Panc1 (cell line): ENCODE measurements at regions not wholly inside any gene's neighbourhood (a gene's known extent, or its start where the extent isn't known, plus 50 kb on each side); places are given as distances from the start of the nearest gene placed in this dataset.

ENCODE experiments used
- POLR2AphosphoS5 ChIP-seq: IDR thresholded peaks from 2 replicates; pipeline ENCODE4 v1.6.1; 2012; ENCODE audit warnings: mild to moderate bottlenecking, low read depth, low read length, moderate library complexity
- SIN3A ChIP-seq: IDR thresholded peaks from 2 replicates; pipeline ENCODE4 v1.6.1; 2012; ENCODE audit warnings: low read depth, mild to moderate bottlenecking, low read length, moderate library complexity, borderline replicate concordance; ENCODE audit not compliant: insufficient read depth
- TCF7L2 ChIP-seq: IDR thresholded peaks from 2 replicates; pipeline ENCODE4 v1.6.1; 2011; ENCODE audit warnings: mild to moderate bottlenecking, low read depth, low read length, inconsistent platforms
- TF ChIP-seq, protein P1 (sequence below): fragments of 450-650 bp; IDR thresholded peaks from 2 replicates; pipeline ENCODE4 v1.5.1; 2017; ENCODE audit warnings: mild to moderate bottlenecking
- TF ChIP-seq, protein P2 (sequence below), 2 experiments: IDR thresholded peaks; 2 replicates each; pipeline ENCODE4 v1.6.1; 2011 to 2012; ENCODE audit warnings: low read depth in 2 of 2, control low read depth in 1 of 2, low read length in 1 of 2, mild to moderate bottlenecking in 1 of 2, moderate library complexity in 1 of 2; ENCODE audit not compliant: insufficient read depth in 1 of 2

DNA sequence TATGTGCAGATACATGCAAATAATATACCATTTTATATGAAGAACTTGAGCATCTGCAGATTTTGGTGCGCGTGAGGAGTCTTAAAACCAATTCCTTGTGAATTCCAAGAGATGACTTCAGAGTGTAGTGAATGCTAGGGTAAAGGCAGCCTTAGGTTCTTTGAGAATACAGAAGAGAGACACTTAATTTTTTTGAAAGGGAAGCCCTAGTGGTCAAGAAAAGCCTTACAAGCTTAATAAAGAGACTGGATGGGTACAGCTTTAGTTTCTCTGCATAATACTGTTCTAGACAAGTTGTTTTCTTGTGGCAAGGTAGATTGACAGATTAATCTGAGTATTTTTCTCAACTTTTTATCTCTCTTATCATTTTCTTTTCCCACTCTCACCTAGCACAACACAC lies 636.5 kb downstream of the DNAJB9 start:
- TF ChIP-seq, protein P1, sequence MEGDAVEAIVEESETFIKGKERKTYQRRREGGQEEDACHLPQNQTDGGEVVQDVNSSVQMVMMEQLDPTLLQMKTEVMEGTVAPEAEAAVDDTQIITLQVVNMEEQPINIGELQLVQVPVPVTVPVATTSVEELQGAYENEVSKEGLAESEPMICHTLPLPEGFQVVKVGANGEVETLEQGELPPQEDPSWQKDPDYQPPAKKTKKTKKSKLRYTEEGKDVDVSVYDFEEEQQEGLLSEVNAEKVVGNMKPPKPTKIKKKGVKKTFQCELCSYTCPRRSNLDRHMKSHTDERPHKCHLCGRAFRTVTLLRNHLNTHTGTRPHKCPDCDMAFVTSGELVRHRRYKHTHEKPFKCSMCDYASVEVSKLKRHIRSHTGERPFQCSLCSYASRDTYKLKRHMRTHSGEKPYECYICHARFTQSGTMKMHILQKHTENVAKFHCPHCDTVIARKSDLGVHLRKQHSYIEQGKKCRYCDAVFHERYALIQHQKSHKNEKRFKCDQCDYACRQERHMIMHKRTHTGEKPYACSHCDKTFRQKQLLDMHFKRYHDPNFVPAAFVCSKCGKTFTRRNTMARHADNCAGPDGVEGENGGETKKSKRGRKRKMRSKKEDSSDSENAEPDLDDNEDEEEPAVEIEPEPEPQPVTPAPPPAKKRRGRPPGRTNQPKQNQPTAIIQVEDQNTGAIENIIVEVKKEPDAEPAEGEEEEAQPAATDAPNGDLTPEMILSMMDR: no peak
- TF ChIP-seq, protein P2, sequence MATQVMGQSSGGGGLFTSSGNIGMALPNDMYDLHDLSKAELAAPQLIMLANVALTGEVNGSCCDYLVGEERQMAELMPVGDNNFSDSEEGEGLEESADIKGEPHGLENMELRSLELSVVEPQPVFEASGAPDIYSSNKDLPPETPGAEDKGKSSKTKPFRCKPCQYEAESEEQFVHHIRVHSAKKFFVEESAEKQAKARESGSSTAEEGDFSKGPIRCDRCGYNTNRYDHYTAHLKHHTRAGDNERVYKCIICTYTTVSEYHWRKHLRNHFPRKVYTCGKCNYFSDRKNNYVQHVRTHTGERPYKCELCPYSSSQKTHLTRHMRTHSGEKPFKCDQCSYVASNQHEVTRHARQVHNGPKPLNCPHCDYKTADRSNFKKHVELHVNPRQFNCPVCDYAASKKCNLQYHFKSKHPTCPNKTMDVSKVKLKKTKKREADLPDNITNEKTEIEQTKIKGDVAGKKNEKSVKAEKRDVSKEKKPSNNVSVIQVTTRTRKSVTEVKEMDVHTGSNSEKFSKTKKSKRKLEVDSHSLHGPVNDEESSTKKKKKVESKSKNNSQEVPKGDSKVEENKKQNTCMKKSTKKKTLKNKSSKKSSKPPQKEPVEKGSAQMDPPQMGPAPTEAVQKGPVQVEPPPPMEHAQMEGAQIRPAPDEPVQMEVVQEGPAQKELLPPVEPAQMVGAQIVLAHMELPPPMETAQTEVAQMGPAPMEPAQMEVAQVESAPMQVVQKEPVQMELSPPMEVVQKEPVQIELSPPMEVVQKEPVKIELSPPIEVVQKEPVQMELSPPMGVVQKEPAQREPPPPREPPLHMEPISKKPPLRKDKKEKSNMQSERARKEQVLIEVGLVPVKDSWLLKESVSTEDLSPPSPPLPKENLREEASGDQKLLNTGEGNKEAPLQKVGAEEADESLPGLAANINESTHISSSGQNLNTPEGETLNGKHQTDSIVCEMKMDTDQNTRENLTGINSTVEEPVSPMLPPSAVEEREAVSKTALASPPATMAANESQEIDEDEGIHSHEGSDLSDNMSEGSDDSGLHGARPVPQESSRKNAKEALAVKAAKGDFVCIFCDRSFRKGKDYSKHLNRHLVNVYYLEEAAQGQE (IDR thresholded peaks at IDR 0.05; ENCODE audit: insufficient read depth in 1 of 2, low read depth in 2 of 2, low read length in 1 of 2): no peak
- TF ChIP-seq TCF7L2 (no peak), POLR2AphosphoS5 (no peak), SIN3A (no peak)
